GF-D8 (cell line): ENCODE measurements at regions not wholly inside any gene's neighbourhood (a gene's known extent, or its start where the extent isn't known, plus 50 kb on each side); places are given as distances from the start of the nearest gene placed in this dataset.
A peak's percentile ranks its signal among the peaks of the same experiment; 100 is the strongest.
"Not testable (repeated sequence)": the region's sequence is repeated elsewhere in the genome, so short reads cannot be mapped to it uniquely, and the experiment has no call there.

Source experiments
- DNase-seq: peaks from one replicate; lab custom pipeline; 2025; lab: John Stamatoyannopoulos, UW

DNA sequence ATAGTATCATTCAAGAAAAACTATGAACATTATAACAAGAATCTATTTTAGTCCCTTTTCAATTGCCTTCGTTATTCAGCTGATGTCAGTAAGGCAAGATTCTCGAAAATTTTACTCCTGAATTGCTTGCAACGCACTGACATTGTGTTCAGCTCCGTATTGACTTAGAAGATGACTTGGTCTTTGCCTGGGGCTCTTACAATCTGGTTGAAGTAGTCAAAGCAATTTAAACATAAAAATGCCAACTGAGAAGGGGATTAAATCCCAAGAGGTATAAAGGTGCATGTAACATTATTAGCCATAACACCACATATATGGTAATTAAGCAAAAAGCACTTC lies 507.1 kb downstream of the CENPC start:
- DNase-seq, result no peak

GRCh38 chr4:67037504-67038227 lies 507.6 kb downstream of the CENPC start:
- no peak for DNase-seq

DNA sequence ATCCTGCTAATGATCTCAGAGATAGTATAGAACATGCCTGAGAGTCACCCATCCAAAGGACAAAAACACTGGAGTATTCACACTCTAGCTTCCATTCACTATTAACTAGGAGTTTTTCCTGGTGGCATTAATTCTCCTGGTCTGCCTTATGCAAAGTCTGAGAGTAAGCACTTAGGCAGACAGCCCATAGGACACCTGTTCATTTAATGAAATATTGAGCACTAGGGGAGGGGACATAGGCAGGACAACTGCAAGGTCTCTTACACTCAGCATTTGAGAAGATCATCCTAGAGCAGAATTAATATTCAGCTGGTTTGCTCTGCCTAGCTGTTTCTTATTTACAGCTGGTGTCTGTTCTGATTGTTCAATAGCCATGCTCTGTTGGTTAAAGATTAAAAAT lies 508.5 kb downstream of the CENPC start:
- DNase-seq, result no peak

DNA sequence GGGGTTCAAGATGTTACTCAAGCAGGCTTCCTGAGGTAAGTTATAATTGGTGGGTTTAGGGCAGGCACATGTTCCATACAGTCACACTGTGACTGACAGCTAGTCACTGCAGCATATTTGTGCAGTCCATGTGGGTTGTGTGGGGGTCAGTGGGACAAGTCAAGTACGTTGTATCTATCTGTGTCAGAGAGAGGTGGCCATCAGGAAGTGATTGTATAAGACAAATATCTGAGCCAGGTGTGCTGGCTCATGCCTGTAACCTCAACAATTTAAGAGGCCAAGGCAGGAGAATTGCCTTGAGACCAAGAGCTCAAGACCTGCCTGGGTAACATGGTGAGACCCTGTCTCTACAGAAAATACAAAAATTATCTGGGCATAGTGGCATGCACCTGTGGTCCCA lies 509.3 kb downstream of the CENPC start:
- DNase-seq, result no peak

DNA sequence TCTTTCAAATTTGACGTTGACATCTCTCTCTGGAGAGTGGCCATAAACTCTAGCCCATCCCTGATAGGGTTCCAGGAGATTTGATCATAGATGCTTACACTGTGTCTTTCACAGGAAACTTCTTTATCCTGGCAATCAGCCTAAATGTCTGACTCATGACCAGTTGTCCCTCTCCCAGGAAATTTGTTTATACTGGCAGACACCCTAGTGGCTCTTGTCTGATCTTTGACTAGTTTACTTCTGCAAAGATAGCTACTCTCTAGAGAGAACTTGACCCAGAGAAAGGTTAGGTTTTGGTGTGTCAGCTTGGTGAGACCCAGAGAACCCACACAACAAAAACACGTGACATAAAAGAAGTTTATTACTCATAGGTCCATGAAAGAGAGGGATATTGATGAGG lies 509.8 kb downstream of the CENPC start:
- DNase-seq, result no peak

DNA sequence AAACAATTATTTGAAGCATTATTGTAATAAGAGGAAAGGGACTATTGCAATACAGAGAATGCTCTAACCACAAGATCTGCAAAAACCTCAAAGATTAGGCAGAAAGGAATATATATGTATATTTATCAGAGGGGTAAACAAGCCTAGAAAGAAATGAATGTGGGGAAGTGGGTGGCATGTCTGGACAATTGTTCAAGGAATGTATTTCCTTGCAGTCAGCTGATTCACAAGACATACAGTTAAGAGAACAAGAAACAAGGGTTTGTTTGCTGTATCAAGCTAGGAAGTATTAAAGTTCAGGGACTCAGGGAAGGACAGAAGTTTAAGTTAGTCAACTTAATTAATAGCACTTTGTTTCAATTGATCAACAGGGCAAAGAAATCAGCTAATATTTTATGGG lies 514.7 kb downstream of the CENPC start:
- DNase-seq, result no peak

- DNase-seq, result no peak
Observed at GRCh38 chr4:67020438-67020797, 524.9 kb downstream of the CENPC start.

DNA sequence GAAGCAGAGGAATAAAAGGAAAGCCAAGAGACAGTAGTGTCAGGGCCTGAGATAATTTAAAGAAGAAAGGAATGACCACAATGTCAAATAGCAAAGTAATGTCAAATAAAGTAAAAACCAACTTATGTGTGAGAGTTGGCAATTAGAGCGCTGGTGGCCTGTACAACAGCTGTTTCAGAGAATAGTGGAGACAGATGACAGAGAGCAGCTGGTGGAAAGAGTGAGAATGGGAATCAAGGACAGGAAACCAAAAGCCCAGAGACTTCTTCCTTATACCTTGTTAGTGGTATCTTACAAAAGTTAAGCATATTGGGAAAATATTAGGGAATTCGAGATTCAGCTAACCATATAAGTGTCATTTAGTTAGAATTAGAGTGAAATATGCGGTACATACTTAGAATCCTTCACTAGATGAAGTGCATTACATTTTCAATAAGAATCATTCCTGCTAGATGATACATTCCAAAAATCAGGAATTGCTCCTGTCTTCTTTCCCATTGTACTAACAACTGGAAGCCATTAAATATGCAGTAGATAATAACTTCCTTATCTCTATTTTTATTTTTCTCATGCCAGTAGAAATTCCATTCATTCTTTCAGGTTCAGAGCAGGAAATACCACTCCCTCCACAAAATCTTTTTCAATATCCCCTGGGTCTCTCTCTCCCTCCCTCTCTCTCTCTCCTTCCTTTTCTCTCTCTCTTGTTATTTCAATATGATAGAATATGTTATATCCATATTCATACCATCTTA lies 525.4 kb downstream of the CENPC start:
- no peak for DNase-seq

GRCh38 chr4:67014592-67014991 lies 530.7 kb downstream of the CENPC start:
- DNase-seq, result no peak

GRCh38 chr4:67006791-67007190 lies 538.5 kb downstream of the CENPC start:
- DNase-seq, result no peak

- no peak for DNase-seq
Observed at GRCh38 chr4:66991521-66991920, 553.8 kb downstream of the CENPC start.

DNA sequence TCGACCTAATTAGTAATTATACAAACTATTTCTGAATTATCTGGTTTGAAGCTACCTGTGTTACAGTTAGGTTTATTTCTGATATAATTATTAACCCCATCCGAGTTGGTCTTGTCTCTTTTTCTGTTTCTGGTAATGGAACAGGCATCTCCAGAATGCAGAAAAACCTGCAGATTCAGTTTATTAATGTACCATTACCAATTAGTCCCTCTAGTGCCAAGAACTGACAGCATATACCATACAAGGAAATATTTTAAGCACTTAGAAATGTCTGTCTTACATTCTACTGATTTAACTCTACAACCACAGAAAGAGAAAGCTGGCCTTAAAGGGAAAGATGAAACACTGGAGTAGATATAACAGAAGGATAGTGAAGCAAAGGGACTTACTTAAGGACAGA lies 570.6 kb downstream of the CENPC start:
- no peak for DNase-seq

- no peak for DNase-seq
Observed at GRCh38 chr4:66972087-66972486, 573.2 kb downstream of the CENPC start.

DNA sequence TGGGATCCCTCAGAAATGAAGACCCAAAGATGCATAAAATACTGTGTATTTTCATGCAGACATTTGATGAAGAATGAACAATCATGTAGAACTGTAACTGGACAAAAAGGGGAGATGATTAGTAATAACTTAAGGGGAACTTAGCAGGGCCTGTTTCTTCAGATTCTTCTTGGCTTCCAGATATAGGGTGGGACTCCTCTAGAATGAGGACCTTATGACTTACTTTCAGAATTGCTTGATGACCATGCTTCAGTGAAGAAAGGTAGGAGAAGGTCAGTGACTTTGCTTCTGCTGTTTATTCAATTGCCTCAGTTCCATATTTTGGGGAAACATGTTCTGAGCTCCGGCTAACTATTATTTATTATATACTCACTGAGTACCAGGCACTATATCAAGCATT lies 580.8 kb downstream of the CENPC start:
- no peak for DNase-seq

- no peak for DNase-seq
Observed at GRCh38 chr4:66963084-66963483, 582.2 kb downstream of the CENPC start.

DNA sequence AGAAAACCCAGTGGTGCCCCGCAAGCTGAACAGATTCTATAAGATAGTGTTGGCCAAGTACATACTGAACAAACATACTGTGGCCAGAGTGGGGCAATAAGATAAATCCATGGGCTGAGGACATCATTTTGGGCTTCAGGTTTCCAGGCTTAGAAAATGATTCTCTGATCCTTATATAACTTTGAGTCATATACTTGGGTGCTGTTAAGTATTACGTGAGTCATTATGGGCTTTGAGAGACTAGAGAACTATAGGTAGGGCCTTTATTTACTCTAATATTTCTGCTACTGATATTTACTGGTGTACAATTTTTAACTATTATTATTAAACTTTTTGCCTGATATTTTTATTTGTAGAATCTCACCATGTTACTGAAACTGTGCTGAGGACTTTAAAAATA lies 586.1 kb downstream of the CENPC start:
- DNase-seq, result no peak

DNA sequence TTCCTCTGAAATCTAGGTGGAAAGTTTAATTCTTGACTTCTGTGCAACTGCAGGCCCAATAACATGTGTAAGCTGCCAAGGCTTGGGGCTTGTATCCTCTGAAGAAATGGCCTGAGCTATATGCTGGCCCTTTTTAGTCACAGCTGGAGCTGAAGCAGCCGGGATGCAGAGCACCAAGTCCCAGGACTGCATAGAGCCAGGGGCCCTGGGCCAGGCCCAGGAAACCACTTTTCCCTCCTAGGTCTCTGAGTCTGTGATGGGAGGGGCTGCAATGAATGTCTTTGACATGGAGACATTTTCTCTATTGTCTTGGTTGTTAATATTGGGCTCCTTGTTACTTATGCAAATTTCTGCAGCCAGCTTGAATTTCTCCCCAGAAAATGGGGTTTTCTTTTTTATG lies 588.5 kb downstream of the CENPC start:
- DNase-seq, result no peak

DNA sequence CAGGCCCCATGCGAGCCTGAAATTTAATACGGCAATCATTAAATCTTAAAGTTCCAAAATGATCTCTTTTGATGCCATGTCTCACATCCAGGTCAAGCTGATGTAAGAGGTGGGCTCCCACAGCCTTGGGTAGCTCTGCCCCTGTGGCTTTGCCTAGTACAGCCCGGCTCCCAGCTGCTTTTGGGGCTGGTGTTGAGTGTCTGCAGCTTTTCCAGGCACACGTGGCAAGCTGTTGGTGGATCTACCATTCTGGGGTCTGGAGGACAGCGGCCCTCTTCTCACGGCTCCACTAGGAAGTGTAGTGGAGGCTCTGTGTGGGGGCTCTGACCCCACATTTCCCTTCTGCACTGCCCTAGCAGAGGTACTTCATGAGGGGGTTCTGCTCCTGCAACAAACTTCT lies 588.9 kb downstream of the CENPC start:
- DNase-seq, result no peak

DNA sequence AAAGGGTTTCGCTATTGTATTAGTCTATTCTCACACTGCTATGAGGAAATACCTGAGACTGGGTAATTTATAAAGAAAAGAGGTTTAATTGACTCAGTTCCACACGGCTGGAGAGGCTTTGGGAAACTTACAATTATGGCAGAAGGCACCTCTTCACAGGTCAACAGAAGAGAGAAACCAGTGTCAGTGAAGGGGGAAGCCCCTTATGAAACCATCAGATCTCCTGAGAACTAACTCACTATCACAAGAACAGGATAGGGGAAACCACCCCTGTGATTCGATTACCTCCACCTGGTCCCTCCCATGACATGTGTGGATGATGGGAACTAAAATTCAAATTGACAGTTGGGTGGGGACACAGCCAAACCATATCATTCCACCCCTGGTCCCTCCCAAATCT lies 589.5 kb downstream of the CENPC start:
- no peak for DNase-seq

GRCh38 chr4:66949419-66949818 lies 595.9 kb downstream of the CENPC start:
- DNase-seq, result peak; percentile 59

DNA sequence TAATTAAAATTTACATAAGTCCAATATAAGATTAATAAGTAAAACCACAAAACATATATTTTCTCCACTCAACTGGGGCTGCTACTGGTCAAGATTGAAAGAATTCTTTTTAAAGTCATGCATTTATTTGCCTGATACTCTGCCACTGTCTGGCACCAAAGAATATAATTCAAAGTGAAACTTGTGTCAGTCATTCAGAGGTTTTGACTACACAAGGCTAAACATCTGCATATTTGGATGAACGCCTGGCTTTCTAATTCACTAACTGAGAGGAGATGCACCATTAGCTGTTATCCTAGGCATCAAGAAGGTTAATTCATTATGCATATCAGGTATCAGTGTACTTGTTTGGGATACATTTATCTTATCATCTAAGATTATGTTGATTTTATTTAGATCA lies 598.5 kb downstream of the CENPC start:
- DNase-seq, result no peak

- DNase-seq, result no peak
Observed at GRCh38 chr4:66943112-66943511, 602.2 kb downstream of the CENPC start.

DNA sequence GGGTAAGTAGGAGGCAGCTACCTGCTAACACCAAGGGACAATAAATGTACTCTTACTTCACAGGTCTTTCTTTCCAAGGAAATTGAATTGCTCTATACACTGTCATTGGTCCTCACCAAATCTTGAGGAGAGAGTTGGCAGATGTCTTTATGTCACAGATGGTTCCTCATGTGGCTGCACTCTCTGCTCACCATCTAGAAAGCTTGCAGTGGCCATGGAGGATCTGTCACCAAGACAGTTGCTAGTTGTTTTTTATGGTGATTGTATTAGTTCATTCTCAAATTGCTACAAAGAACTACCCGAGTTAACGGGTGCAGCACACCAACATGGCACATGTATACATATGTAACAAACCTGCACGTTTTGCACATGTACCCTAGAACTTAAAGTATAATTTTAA lies 613.3 kb downstream of the CENPC start:
- DNase-seq, result not testable (repeated sequence)

DNA sequence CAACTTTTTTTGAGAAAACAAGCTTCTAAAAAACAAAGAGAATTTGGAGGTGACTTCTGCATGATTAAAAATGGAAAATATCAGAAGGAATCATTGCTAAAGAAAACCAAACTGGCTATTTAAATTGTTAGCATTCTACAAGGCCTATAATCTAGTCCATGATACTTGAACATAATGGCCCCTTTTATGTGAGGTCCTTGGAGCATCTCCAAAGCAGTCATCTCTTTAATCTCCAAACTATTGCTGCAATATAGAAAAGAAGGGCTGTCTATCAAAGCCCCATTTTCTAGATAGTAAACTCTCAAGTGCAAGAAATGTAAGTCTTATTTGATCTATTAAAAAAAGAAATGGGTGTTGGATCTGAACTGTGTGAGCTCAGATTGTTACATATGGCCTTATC lies 615.1 kb downstream of the CENPC start:
- no peak for DNase-seq
